Ovary (tissue), 7 donors: ENCODE measurements at regions not wholly inside any gene's neighbourhood (a gene's known extent, or its start where the extent isn't known, plus 50 kb on each side); places are given as distances from the start of the nearest gene placed in this dataset.
"Not testable (repeated sequence)": the region's sequence is repeated elsewhere in the genome, so short reads cannot be mapped to it uniquely, and the experiment has no call there.

Experiments used
- DNase-seq, 5 donors: peaks; one replicate each; pipeline ENCODE4 v3.0.0-alpha.2; 2019 to 2020
- H3K27ac ChIP-seq, 2 donors: fragments of 200-600 bp; one replicate each; pipeline versions ENCODE4 v1.5.1 to v1.8.0; 2019 to 2022
- H3K27me3 ChIP-seq: fragments of 200-600 bp; one replicate; pipeline ENCODE4 v1.8.0; 2022
- H3K36me3 ChIP-seq: fragments of 200-600 bp; sonication (generic); one replicate; pipeline ENCODE4 v1.5.1; 2019
- H3K4me1 ChIP-seq: one replicate; pipeline ENCODE4 v1.8.1; 2013; ENCODE audit warnings: mild to moderate bottlenecking, moderate library complexity; ENCODE audit not compliant: insufficient read depth
- H3K4me3 ChIP-seq: fragments of 200-600 bp; sonication (generic); one replicate; pipeline ENCODE4 v1.5.1; 2017
- H3K9me3 ChIP-seq, 2 donors: fragments of 200-600 bp in 1 of 2; sonication (generic) in 1 of 2; one replicate each; pipeline versions ENCODE4 v1.5.1 to v1.8.1; 2013 to 2019; ENCODE audit warnings: mild to moderate bottlenecking in 1 of 2, moderate library complexity in 1 of 2
- EP300 ChIP-seq: sonication (generic); formaldehyde crosslinking; IDR thresholded peaks from one replicate; pipeline ENCODE4 v1.6.1; 2017; ENCODE audit warnings: antibody characterized with exemption
- POLR2A ChIP-seq: fragments of 450-650 bp; IDR thresholded peaks from one replicate; pipeline ENCODE4 v1.6.1; 2017; ENCODE audit warnings: antibody characterized with exemption, mild to moderate bottlenecking, moderate library complexity
- WGBS, 3 donors: extraction: QIAGEN DNeasy Blood & Tissue Kit in 1 of 3; methylation state at CpG; one replicate each; pipeline versions ENCODE4 v1.1.5 to v1.1.7; 2013 to 2017; 5-methylcytosine and 5-hydroxymethylcytosine counted together
- intact Hi-C, 4 donors: fragments of 100-400 bp; cut with DNase I; formaldehyde crosslinking; loops; one replicate each; pipeline versions ENCODE4 v1.11.0 to v1.15.1; 2022 to 2023
- TF ChIP-seq, protein P1 (sequence below), 3 donors: fragments of 450-650 bp in 2 of 3; fragments of 200-600 bp in 1 of 3; IDR thresholded peaks; one replicate each; pipeline versions ENCODE4 v1.5.1 to v1.8.0; 2016 to 2022; ENCODE audit warnings: antibody characterized with exemption in 3 of 3, mild to moderate bottlenecking in 1 of 3
- donor health status: DM: no; HTN: no; CAD: no; lungs with moderate emphysema.
- donor health status: DM: no; HTN: no; CAD: no.
- donor health status: Bipolar disorder and iron deficiency.
- donor health status: DM: no; HTN: no; CAD: no.
- donor health status: DM: yes; HTN: yes; CAD: no.

DNA sequence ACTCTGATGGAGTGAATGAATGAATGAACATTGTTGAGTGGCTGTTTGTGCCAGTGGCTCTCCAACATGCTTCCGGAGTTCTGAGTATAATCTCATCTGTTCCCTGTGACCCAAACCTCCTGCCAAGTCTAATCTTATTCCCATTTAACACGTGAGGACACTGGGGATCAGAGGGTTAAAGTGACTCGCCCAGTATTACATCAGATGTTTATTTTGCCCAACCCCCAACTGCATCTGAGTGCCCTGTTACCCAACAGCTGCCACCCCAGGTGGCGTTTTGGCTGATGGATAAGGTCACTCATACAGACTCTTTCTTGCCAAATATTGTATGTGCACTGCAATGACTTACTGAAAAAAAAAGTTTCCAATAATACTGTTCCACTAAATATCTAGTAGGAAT lies 210.9 kb downstream of the EXOC5 start:
- Histone ChIP-seq H3K4me3 (no peak overlapping the region), H3K9me3 (no peaks in the 10 kb centered on the region), H3K4me1 (no peaks in the 10 kb centered on the region), H3K27me3 (no peaks in the 10 kb centered on the region), H3K27ac (no peak overlapping the region), H3K36me3 (no peaks in the 10 kb centered on the region)
- intact Hi-C loops: no loop called here
- no peak for DNase-seq
- 44 to 50% (median 44%) methylated on average over 4 of the region's 4 CpGs for WGBS, 3 donors
- TF ChIP-seq EP300 (no peak), POLR2A (no peak)
- TF ChIP-seq, protein P1, sequence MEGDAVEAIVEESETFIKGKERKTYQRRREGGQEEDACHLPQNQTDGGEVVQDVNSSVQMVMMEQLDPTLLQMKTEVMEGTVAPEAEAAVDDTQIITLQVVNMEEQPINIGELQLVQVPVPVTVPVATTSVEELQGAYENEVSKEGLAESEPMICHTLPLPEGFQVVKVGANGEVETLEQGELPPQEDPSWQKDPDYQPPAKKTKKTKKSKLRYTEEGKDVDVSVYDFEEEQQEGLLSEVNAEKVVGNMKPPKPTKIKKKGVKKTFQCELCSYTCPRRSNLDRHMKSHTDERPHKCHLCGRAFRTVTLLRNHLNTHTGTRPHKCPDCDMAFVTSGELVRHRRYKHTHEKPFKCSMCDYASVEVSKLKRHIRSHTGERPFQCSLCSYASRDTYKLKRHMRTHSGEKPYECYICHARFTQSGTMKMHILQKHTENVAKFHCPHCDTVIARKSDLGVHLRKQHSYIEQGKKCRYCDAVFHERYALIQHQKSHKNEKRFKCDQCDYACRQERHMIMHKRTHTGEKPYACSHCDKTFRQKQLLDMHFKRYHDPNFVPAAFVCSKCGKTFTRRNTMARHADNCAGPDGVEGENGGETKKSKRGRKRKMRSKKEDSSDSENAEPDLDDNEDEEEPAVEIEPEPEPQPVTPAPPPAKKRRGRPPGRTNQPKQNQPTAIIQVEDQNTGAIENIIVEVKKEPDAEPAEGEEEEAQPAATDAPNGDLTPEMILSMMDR (IDR thresholded peaks at IDR 0.05): no peak

DNA sequence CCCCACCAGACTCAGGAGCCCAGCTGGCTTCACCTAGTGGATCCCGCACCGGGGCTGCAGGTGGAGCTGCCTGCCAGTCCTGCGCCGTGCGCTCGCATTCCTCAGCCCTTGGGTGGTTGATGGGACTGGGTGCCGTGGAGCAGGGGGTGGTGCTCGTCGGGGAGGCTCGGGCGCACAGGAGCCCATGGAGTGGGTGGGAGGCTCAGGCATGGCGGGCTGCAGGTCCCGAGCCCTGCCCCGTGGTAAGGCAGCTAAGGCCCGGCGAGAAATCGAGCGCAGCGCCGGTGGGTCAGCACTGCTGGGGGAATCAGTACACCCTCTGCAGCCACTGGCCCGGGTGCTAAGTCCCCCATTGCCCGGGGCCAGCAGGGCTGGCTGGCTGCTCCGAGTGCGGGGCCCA lies 212.2 kb downstream of the EXOC5 start:
- H3K4me3 ChIP-seq, intact Hi-C loops, H3K36me3 ChIP-seq, H3K4me1 ChIP-seq, H3K27ac ChIP-seq, H3K27me3 ChIP-seq, DNase-seq, H3K9me3 ChIP-seq: not testable (repeated sequence)
- 89 to 96% (median 94%) methylated on average over 14 to 22 of the region's 24 CpGs for WGBS, 3 donors

DNA sequence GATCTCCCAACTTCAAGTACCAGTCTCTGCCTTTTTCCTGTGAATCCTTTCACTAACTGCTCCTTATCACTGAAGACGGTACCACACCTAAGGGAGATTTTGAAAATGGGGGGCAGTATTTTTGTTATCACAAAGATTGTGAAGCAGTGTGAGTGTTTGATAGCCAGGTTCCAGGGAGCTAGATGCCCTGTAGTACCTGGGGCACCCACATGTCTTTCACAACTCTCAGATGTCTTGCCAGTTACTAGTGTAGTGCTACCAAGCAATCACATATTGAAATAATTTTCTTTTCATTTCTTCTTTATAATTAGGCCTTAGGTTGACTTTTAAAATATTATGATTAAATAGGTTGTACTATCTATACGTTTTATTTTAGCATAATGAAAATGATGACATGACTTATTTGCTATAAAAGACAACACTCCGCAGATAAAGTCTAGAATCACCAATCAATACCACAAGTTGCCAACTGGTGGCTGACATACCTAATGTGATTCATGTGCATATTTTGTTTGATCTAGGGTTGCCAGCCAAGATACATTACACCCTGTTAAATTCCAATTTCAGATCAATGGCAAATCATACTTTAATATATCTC lies 215.9 kb downstream of the EXOC5 start:
- Histone ChIP-seq H3K9me3 (no peaks in the 10 kb centered on the region), H3K4me1 (no peaks in the 10 kb centered on the region), H3K36me3 (no peaks in the 10 kb centered on the region), H3K4me3 (no peak overlapping the region), H3K27me3 (no peaks in the 10 kb centered on the region), H3K27ac (no peak overlapping the region)
- intact Hi-C loops: no loop called here
- 69 to 85% (median 75%) methylated on average over 3 of the region's 3 CpGs for WGBS, 3 donors
- TF ChIP-seq, protein P1 (IDR thresholded peaks at IDR 0.05): no peak
- TF ChIP-seq EP300 (no peak), POLR2A (no peak)
- no peak for DNase-seq

DNA sequence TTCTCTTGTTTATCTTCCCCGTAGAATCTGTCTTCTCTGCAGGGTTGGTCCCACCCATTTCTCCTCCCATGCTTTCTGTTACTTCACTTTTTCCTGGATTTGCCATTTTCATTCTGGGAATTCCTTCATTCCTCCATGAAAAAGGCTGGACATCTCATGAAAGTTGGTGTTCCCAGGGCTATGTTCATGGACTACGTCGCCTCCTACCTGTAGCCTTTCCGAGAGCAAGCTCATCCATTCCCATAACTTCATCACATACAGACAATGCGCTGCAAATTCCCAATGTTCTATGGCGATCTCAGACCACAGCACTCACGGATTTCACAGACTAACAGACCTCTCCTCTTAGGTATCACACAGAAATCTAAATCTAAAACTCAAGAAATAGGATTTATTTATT lies 217.1 kb downstream of the EXOC5 start:
- TF ChIP-seq, protein P1 (IDR thresholded peaks at IDR 0.05): no peak
- TF ChIP-seq POLR2A (no peak), EP300 (no peak)
- Histone ChIP-seq H3K27ac (no peak overlapping the region), H3K9me3 (no peaks in the 10 kb centered on the region), H3K27me3 (no peaks in the 10 kb centered on the region), H3K4me1 (no peaks in the 10 kb centered on the region), H3K4me3 (no peak overlapping the region), H3K36me3 (no peaks in the 10 kb centered on the region)
- 83 to 86% (median 83%) methylated on average over 7 of the region's 7 CpGs for WGBS, 3 donors
- intact Hi-C loops: no loop called here
- no peak for DNase-seq

DNA sequence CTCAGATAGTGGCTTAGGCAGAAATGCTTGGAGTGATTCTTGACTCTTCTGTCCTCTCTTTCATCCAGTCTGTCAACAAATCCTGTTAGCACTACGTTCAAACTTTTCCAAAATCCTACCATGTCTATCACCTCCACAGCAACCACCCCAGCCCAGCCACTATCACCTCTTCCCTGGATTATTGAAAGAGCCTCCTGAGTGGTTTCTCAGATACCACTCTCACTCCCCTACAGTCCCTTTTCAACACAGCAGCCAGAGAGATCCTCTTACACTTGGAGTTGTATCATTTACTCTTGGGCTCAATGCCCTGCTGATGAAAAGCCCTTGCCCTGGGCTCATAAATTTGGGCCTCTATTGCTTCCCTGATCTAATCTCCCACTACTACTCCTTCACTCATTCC lies 218.9 kb downstream of the EXOC5 start:
- no peak overlapping the region for H3K27ac ChIP-seq
- H3K4me1 ChIP-seq: peaks cover 1% of the 10 kb centered on the region
- intact Hi-C loops: no loop called here
- DNase-seq: no peak
- 67 to 73% (median 69%) methylated on average over 1 of the region's 1 CpG for WGBS, 3 donors
- H3K4me3 ChIP-seq: no peak overlapping the region
- TF ChIP-seq EP300 (no peak), POLR2A (no peak)
- TF ChIP-seq, protein P1 (IDR thresholded peaks at IDR 0.05): no peak
- H3K27me3 ChIP-seq: no peaks in the 10 kb centered on the region
- no peaks in the 10 kb centered on the region for H3K36me3 ChIP-seq
- H3K9me3 ChIP-seq: no peaks in the 10 kb centered on the region
